ENCODE measurements at regions not wholly inside any gene's neighbourhood (a gene's known extent, or its start where the extent isn't known, plus 50 kb on each side); places are given as distances from the start of the nearest gene placed in this dataset.

GRCh38 chr4:163833669-163834068 is 339.2 kb downstream of the TMA16 start:
- TF ChIP-seq CTCF (IDR thresholded peaks at IDR 0.05) = no peak
- TF ChIP-seq POLR2A (IDR thresholded peaks at IDR 0.05) = no peak

All from body of pancreas (tissue), 4 donors.